ENCODE measurements at regions not wholly inside any gene's neighbourhood (a gene's known extent, or its start where the extent isn't known, plus 50 kb on each side); places are given as distances from the start of the nearest gene placed in this dataset.
"Not testable (repeated sequence)": the region's sequence is repeated elsewhere in the genome, so short reads cannot be mapped to it uniquely, and the experiment has no call there.

DNA sequence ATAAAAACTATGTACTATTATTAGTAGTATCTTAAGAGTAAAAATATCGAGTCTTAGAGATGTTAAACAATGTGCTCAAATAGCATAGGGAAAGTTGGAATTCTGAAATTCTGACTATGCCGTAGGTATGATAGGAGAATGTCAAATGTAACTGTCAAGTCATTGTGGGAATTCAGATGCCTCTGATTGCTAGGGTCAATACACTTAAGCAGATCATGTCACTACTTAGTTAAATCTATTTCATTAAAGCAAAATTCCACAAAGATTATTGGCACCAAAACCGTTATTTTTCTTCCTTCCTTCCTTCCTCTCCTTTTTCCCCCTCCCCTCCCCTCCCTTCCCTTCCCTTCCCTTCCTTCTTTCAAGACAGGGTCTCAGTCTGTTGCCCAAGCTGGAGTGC is 115.5 kb downstream of the CCDC74A start:
- H3K9me3 ChIP-seq (ENCODE audit: insufficient read depth, low read depth, low read length); H3K9ac ChIP-seq (ENCODE audit: low read depth, low read length); H3K4me3 ChIP-seq (ENCODE audit: low read length); H3K36me3 ChIP-seq (ENCODE audit: insufficient read depth, low read depth, low read length); H3K27me3 ChIP-seq (ENCODE audit: insufficient read depth, low read length); H3K4me1 ChIP-seq (ENCODE audit: insufficient read depth, low read length); H3K27ac ChIP-seq (ENCODE audit: low read length): not testable (repeated sequence)

DNA sequence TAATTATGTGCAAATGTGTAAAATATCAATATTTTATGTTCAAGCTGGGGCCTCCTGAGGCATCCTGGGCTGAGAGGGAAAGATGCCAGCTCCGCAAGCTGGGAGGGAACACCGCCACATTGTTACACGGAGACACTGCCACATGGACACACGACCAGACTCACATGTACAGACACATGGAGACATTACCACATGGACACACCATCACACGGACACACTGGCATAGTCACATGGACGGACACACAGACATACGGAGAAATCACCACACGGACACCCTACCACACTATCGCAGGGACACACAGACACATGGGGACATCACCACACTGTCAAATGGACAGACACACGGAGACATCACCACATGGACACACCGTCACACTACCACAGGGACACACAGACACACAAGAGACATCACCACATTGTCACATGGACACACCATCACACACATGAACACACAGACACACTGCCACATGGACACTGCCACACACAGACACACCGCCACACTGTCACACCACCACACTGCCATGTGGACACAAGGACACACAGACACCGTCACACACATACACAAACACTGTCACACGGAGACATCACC is 117.6 kb downstream of the CCDC74A start:
- H3K36me3 ChIP-seq (ENCODE audit: insufficient read depth, low read depth, low read length), result no peaks in the 10 kb centered on the region
- no peaks in the 10 kb centered on the region for H3K27me3 ChIP-seq (ENCODE audit: insufficient read depth, low read length)
- no peaks in the 10 kb centered on the region for H3K4me1 ChIP-seq (ENCODE audit: insufficient read depth, low read length)
- H3K27ac ChIP-seq (ENCODE audit: low read length), result no peak overlapping the region
- no peaks in the 10 kb centered on the region for H3K9me3 ChIP-seq (ENCODE audit: insufficient read depth, low read depth, low read length)
- H3K9ac ChIP-seq (ENCODE audit: low read depth, low read length), result no peak overlapping the region
- H3K4me3 ChIP-seq (ENCODE audit: low read length), result no peak overlapping the region

DNA sequence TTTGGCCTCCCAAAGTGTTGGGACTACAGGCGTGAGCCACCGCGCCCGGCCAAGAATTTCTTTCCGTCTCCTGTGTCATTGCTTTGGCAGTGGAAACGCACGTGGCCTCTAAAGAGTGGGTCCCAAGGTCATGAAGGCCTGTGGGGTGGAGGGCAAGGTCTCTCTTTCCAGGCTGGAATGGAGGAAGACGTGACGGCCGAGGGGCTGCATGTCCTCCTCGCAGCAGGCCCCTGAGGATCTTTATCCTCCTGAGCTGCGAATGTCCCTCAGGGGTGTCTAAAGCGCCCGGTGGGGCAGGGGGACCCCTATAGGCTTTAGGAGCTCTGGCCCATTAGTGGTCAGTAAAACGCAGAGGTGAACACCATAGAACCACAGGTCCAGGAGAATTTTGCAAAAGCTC is 118.5 kb downstream of the CCDC74A start:
- H3K4me3 ChIP-seq (ENCODE audit: low read length); H3K4me1 ChIP-seq (ENCODE audit: insufficient read depth, low read length); H3K36me3 ChIP-seq (ENCODE audit: insufficient read depth, low read depth, low read length); H3K9me3 ChIP-seq (ENCODE audit: insufficient read depth, low read depth, low read length); H3K27me3 ChIP-seq (ENCODE audit: insufficient read depth, low read length); H3K9ac ChIP-seq (ENCODE audit: low read depth, low read length); H3K27ac ChIP-seq (ENCODE audit: low read length): not testable (repeated sequence)

DNA sequence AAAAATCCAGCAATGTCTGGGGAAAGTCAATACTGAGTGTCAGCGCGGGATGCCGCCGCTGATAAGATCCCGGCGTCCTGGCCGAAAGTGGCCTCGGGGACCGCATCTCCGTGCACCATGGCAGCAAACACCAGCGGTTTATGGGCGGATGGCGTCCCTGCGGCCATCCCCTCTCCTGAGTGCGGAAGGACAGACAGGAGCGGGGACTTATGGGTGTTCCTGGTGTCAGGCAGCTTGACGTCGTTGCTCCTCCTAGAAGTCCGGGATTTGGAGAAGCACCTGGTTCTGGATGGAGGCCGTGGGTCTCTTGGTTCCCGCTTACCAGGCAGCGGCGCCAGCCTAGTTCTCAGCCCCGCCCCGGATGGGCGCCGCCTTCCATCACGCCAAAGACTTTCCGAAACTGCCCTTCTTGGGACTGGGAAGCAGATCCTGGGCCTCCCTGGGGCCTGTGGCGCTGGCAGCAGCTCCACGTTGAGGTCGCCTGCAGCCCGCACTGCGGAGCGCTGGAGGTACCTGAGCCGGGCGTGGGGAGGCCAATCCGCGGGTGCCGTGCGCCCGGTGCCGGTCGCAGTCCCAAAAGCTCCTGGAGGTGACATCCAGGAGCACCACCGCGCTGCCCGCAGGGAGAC is 119.1 kb downstream of the CCDC74A start:
- H3K36me3 ChIP-seq (ENCODE audit: insufficient read depth, low read depth, low read length), result no peaks in the 10 kb centered on the region
- no peak overlapping the region for H3K27ac ChIP-seq (ENCODE audit: low read length)
- no peaks in the 10 kb centered on the region for H3K9me3 ChIP-seq (ENCODE audit: insufficient read depth, low read depth, low read length)
- H3K9ac ChIP-seq (ENCODE audit: low read depth, low read length), result no peak overlapping the region
- H3K4me3 ChIP-seq (ENCODE audit: low read length), result no peak overlapping the region
- no peaks in the 10 kb centered on the region for H3K4me1 ChIP-seq (ENCODE audit: insufficient read depth, low read length)
- H3K27me3 ChIP-seq (ENCODE audit: insufficient read depth, low read length), result no peaks in the 10 kb centered on the region

DNA sequence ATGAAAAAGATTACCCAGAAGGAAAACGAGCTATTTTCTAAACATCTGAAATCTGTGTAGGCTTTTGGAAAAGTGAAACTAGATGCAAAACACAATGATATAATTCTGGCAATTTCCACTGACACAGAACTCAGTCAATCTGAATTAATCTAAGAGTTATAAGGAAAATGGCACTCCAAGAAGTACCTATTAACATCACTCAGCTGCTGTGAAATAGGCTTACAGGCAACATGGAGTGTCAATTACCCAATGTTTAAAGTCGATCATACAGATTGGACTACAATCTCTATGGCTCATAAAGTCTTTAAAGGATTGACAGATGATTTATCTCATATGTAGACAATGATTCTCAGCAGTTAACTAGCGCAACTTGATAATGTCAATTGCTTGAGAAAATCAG is 120.9 kb downstream of the CCDC74A start:
- not testable (repeated sequence) for H3K4me3 ChIP-seq (ENCODE audit: low read length); H3K36me3 ChIP-seq (ENCODE audit: insufficient read depth, low read depth, low read length); H3K9ac ChIP-seq (ENCODE audit: low read depth, low read length); H3K27me3 ChIP-seq (ENCODE audit: insufficient read depth, low read length); H3K4me1 ChIP-seq (ENCODE audit: insufficient read depth, low read length); H3K27ac ChIP-seq (ENCODE audit: low read length); H3K9me3 ChIP-seq (ENCODE audit: insufficient read depth, low read depth, low read length)

DNA sequence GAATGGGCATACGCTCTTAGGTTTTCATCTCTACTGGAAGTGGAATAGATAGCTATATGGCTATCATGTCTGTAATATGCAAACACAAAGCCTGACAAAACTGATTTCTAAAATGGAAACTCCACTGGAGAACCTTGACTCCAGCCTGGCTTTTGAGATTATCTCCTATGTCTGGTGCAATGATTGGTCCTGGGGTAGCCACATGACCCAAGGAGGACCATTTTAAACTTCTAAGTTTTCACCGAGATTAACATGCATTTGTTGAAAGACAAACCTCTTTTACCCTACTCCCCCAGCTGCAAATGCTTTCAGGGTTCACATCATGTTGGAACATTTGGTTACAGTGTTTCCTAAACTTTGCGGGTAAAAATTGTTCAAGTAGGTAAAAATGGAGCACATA is 124.6 kb downstream of the CCDC74A start:
- H3K9ac ChIP-seq (ENCODE audit: low read depth, low read length); H3K4me1 ChIP-seq (ENCODE audit: insufficient read depth, low read length); H3K27ac ChIP-seq (ENCODE audit: low read length); H3K9me3 ChIP-seq (ENCODE audit: insufficient read depth, low read depth, low read length); H3K27me3 ChIP-seq (ENCODE audit: insufficient read depth, low read length); H3K36me3 ChIP-seq (ENCODE audit: insufficient read depth, low read depth, low read length); H3K4me3 ChIP-seq (ENCODE audit: low read length): not testable (repeated sequence)

- not testable (repeated sequence) for H3K27me3 ChIP-seq (ENCODE audit: insufficient read depth, low read length); H3K4me1 ChIP-seq (ENCODE audit: insufficient read depth, low read length); H3K9ac ChIP-seq (ENCODE audit: low read depth, low read length); H3K27ac ChIP-seq (ENCODE audit: low read length); H3K36me3 ChIP-seq (ENCODE audit: insufficient read depth, low read depth, low read length); H3K4me3 ChIP-seq (ENCODE audit: low read length); H3K9me3 ChIP-seq (ENCODE audit: insufficient read depth, low read depth, low read length)
Observed at GRCh38 chr2:131654107-131654506, 126.4 kb downstream of the CCDC74A start.

- H3K9me3 ChIP-seq (ENCODE audit: insufficient read depth, low read depth, low read length), result no peaks in the 10 kb centered on the region
- no peak overlapping the region for H3K9ac ChIP-seq (ENCODE audit: low read depth, low read length)
- H3K4me3 ChIP-seq (ENCODE audit: low read length), result no peak overlapping the region
- no peaks in the 10 kb centered on the region for H3K36me3 ChIP-seq (ENCODE audit: insufficient read depth, low read depth, low read length)
- H3K27ac ChIP-seq (ENCODE audit: low read length), result no peak overlapping the region
- H3K4me1 ChIP-seq (ENCODE audit: insufficient read depth, low read length), result no peaks in the 10 kb centered on the region
- no peaks in the 10 kb centered on the region for H3K27me3 ChIP-seq (ENCODE audit: insufficient read depth, low read length)
Observed at GRCh38 chr2:131656816-131657633, 129.3 kb downstream of the CCDC74A start.

- Histone ChIP-seq H3K4me1 (ENCODE audit: insufficient read depth, low read length) (no peaks in the 10 kb centered on the region), H3K27me3 (ENCODE audit: insufficient read depth, low read length) (no peaks in the 10 kb centered on the region), H3K4me3 (ENCODE audit: low read length) (no peak overlapping the region), H3K9me3 (ENCODE audit: insufficient read depth, low read depth, low read length) (no peaks in the 10 kb centered on the region), H3K27ac (ENCODE audit: low read length) (no peak overlapping the region), H3K36me3 (ENCODE audit: insufficient read depth, low read depth, low read length) (no peaks in the 10 kb centered on the region), H3K9ac (ENCODE audit: low read depth, low read length) (no peak overlapping the region)
Observed at GRCh38 chr2:131657895-131658768, 130.4 kb downstream of the CCDC74A start.

DNA sequence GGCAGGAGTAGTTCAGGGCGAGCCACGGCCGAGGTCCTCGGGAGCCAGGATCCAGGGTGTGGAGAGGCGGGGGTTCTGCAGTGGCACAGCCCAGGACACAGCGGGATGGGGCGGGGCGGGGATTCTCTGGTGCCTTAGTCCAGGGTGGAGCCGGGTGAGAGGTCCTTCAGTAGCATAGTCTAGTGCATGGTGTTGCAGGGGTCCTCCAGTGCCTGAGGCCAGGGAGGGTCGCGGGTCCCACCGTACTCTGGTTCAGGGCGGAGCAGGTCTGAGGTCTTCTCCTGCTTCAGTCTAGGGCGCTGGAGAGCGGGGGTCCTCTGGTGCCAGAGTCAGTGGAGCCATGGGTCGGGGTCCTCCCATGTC is 131.1 kb downstream of the CCDC74A start:
- H3K27ac ChIP-seq (ENCODE audit: low read length), result no peak overlapping the region
- no peaks in the 10 kb centered on the region for H3K36me3 ChIP-seq (ENCODE audit: insufficient read depth, low read depth, low read length)
- no peaks in the 10 kb centered on the region for H3K27me3 ChIP-seq (ENCODE audit: insufficient read depth, low read length)
- H3K9ac ChIP-seq (ENCODE audit: low read depth, low read length), result no peak overlapping the region
- H3K4me3 ChIP-seq (ENCODE audit: low read length), result no peak overlapping the region
- H3K9me3 ChIP-seq (ENCODE audit: insufficient read depth, low read depth, low read length), result no peaks in the 10 kb centered on the region
- H3K4me1 ChIP-seq (ENCODE audit: insufficient read depth, low read length), result no peaks in the 10 kb centered on the region

DNA sequence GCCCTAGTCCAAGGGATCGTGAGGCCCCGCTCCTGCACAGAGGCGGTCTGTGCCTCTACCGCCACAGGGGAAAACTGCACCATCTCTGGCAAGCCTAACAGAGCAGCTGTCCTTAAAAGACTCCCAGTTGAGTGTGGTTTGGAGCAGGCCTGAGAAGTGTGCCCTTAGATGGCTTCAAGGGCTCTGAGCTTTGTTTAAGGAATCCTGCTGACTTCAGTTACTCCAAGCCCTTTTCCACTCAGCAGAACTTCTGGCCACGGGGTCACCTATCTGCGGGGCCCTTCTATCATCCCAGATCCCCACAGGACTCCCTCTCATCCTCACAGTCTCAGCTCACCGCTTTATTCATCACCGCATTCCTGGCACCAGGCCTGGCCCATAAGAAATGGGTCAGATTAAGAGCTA is 131.5 kb downstream of the CCDC74A start:
- no peaks in the 10 kb centered on the region for H3K4me1 ChIP-seq (ENCODE audit: insufficient read depth, low read length)
- H3K36me3 ChIP-seq (ENCODE audit: insufficient read depth, low read depth, low read length), result no peaks in the 10 kb centered on the region
- H3K4me3 ChIP-seq (ENCODE audit: low read length), result no peak overlapping the region
- H3K9me3 ChIP-seq (ENCODE audit: insufficient read depth, low read depth, low read length), result no peaks in the 10 kb centered on the region
- H3K27me3 ChIP-seq (ENCODE audit: insufficient read depth, low read length), result no peaks in the 10 kb centered on the region
- H3K27ac ChIP-seq (ENCODE audit: low read length), result no peak overlapping the region
- H3K9ac ChIP-seq (ENCODE audit: low read depth, low read length), result no peak overlapping the region
